ENCODE measurements at regions not wholly inside any gene's neighbourhood (a gene's known extent, or its start where the extent isn't known, plus 50 kb on each side); places are given as distances from the start of the nearest gene placed in this dataset.

DNA sequence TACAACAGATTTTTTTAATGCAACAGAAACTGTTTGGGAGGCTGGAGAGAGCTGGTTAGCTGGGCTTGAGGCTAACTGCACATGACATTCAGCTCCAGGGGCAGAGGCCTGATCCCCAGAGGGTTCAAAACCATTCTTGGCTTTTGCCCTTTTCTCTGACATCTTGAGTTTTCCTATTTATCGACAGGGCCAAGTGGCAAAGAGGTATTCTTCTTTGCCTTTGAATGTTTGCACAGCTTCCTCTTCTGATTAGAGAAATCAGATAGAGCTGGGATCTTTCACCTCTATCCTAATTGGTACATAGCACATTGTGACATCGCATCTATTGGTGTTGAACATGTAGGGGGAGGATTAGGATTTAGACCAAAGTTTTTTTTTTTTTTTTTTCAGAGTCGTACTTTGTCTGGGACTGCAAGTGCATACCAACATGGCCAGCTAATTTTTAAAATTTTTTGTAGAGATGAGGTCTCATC, 143.7 kb downstream of the ACTBL2 start:
- FAIRE-seq (no peak), DNase-seq (ENCODE audit: insufficient read length, low spot score) (no peak)

DNA sequence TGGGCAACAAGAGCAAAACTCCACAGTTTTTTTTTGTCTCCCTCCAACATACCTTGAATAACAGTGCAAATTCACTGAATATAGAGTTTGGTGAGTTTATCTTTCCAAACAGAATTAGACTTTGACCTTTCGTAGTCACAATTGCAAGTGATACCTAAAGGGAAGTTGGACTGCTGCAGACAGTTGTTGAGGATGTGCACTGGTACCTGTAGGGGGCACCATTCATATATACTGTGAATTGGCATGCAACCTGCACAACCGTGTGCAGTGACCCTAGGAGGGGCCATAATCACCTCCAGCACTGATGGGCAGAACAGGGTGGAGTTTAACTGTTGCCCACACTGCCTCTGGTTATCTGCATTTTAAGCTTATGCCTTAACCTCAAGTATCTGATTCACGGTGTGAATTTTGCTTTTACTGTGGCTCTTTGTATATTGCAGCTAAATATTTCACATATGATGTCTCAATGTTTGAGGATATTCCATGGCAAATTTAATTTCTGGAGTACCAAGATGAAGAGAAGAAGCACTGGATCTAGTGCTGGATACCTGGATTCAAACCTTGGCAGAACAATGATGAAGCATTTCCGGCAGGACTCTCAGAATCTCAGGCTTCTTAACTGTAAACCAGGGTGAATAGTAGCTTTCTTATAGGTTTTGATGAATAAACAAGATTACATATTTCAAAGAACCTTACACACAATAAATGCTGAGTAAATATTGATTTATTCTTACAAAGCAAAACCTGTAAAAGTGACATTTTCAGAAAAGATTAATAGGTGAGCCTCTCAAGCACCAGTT, 144.3 kb downstream of the ACTBL2 start:
- no peak for FAIRE-seq
- peak; percentile 15 for DNase-seq (ENCODE audit: insufficient read length, low spot score)

DNA sequence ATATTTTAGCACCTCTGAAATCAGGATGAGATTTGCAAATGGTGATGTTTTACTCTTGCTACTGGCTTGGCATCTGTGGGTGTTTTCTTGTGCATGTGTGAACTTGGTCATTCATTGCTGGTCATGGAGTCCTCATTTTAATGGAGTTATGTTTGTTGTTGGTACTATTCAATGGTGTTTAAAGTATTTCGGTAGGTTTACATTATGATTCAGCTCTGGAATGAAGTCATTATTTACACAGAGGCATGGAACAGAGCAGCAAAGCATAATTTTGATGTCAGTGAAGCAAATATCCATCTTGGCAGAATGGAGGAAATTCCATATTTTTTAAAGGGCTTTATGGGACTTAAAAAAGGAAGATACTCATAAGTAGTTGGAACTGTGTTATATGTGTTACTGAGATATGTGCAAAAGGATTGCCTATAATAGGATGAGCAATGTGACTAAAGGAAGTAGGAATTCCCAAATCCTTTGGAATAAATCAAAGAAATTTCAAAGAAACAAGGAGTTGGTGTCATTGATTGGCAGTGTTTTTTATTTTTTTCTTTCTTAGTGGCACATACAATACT, 147.4 kb downstream of the ACTBL2 start:
- DNase-seq (ENCODE audit: insufficient read length, low spot score) = no peak
- FAIRE-seq = no peak

GRCh38 chr5:57334475-57334874, 148.1 kb downstream of the ACTBL2 start:
- DNase-seq (ENCODE audit: insufficient read length, low spot score) (no peak), FAIRE-seq (no peak)

DNA sequence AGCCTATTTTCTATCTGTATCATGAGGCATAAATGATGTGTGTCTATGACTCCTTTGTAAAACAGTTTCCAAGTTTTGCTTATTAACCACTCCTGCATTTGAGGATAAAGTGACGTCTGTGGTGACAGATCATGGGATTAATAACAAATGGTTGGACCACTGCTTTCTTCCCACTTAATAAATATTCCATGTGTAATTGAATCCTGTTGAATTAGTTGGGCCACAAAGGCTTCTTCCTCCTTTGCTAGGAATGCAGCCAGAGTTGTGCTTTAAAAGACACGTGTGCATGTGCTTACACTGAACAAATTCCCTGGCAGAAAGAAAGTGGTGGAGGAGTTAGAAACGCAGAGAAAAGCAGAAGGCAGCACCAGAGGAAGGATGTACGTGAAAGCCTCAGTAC, 150.2 kb downstream of the ACTBL2 start:
- FAIRE-seq = no peak

GRCh38 chr5:57327561-57328367, 153.9 kb downstream of the GPBP1 start:
- DNase-seq (ENCODE audit: insufficient read length, low spot score) = no peak
- FAIRE-seq = no peak

More for the DNA sequence above, 150.2 kb downstream of the ACTBL2 start:
- no peak for DNase-seq (ENCODE audit: insufficient read length, low spot score)

GRCh38 chr5:57325678-57326397, 152.0 kb downstream of the GPBP1 start:
- no peak for DNase-seq (ENCODE audit: insufficient read length, low spot score)
- no peak for FAIRE-seq

GRCh38 chr5:57324861-57325260, 151.0 kb downstream of the GPBP1 start:
- DNase-seq (ENCODE audit: insufficient read length, low spot score) = no peak
- FAIRE-seq = no peak

GRCh38 chr5:57324181-57324580, 150.3 kb downstream of the GPBP1 start:
- FAIRE-seq (no peak), DNase-seq (ENCODE audit: insufficient read length, low spot score) (no peak)

DNA sequence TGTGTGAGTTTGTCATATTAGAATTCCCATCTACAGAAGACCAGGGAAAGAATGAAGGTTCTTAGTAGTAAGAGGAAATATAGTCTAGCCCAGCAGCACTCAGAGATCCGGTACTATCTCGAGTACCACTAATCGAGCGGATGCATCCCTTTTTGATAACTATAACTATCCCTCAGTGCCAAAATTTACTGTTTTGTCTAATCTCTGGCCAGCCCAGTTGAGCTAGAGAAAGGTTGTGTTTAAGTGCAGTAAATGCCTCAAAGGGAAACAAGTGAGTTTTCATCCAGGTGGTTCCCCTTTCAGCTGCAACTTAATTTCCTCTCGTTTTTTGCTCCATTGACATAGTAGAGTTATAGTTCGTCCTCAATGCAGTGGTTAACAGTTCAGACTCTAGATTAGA, 146.7 kb downstream of the GPBP1 start:
- FAIRE-seq (no peak), DNase-seq (ENCODE audit: insufficient read length, low spot score) (no peak)

DNA sequence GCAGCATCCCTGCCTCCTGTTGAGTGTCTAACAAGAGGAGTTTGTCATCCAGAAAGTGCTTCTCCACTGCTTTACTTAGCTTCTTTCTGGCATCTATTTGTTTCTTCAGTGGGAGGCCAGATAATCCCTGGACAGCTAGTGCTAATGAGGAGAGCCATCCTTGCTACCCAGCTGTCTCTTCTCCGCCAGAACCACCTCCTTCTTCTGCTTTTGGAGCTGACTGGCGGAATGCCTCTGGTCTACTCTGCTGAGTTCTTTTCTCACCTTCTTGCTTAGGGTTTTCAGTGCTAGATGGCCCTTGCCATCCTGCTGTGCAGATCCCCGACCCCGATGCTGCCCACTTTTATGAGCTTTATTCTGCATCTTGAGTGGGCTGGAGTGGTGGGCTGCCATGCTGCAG, 145.8 kb downstream of the GPBP1 start:
- FAIRE-seq (no peak), DNase-seq (ENCODE audit: insufficient read length, low spot score) (no peak)

- DNase-seq (ENCODE audit: insufficient read length, low spot score) = no peak
- FAIRE-seq = no peak
Measured at GRCh38 chr5:57318251-57318650, 144.4 kb downstream of the GPBP1 start.

DNA sequence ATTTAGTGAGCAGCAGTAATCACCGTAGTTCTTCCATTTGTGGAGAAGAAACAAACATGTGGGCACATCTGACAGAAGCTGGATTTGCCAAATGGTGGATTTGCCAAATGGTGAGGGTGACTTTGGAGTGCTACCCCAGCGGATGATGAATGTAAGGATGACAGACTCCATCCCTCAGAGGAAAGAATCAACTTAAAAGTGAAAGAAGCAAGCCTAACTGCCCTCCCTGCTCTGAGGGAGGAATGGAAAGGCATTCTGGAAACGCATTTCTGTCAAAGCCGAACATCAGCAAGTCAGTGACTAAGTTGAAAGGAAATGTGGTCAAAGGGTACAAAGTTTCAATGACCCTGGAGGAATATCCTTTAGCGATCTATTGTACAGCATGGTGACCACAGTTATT, 143.5 kb downstream of the GPBP1 start:
- no peak for DNase-seq (ENCODE audit: insufficient read length, low spot score)
- FAIRE-seq = no peak

- FAIRE-seq = peak; percentile 59
- peak; percentile 69 for DNase-seq (ENCODE audit: insufficient read length, low spot score)
Measured at GRCh38 chr5:57316798-57317327, 143.0 kb downstream of the GPBP1 start.

DNA sequence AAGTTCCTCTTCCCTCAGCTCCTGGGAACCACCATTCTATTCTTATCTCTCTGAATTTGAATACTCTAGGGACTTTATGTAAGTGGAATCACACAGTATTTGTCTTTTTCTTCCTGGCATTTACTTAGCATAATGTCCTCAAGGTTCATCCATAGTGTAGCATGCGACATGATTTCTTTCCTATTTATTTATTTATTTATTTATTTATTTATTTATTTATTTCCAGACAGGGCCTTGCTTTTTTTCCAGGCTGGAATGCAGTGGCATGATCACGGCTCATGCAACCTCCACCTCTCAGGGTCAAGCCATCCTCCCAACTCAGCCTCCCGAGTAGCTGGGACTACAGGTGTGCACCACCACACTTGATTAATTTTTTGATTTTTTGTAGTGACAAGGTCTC, 142.1 kb downstream of the GPBP1 start:
- DNase-seq (ENCODE audit: insufficient read length, low spot score) (no peak), FAIRE-seq (no peak)
